GM18517 (cell line): ENCODE measurements at regions not wholly inside any gene's neighbourhood (a gene's known extent, or its start where the extent isn't known, plus 50 kb on each side); places are given as distances from the start of the nearest gene placed in this dataset.

Experiments
- ATAC-seq: cut with Tn5 transposase; IDR thresholded peaks from one replicate; pipeline ENCODE4 v1.9.1; 2021; ENCODE audit warnings: mild to moderate bottlenecking, moderate library complexity; ENCODE audit not compliant: unreplicated experiment

DNA sequence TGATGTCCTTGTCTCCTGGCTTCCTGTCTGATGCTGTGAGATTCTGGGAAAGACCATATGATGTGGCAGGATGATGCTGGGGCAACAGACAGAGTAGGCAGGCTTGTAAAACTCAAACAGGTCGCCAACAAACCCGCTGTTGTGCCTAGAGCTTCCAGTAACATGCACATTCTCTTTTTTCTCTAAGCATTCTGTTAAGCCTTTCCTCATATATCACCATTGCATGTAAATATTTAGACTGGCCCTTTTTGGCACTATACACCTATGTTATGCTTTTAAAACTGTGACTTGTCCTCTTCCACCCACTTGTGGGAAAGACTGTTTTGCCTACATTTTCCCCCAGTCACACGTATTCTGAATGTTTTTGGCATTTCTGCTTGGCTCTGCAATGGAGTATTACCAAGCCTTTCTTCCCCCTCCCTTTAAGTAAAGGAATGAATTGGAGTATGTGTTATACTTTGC, 250.4 kb upstream of the TANK start:
- ATAC-seq = no peak

DNA sequence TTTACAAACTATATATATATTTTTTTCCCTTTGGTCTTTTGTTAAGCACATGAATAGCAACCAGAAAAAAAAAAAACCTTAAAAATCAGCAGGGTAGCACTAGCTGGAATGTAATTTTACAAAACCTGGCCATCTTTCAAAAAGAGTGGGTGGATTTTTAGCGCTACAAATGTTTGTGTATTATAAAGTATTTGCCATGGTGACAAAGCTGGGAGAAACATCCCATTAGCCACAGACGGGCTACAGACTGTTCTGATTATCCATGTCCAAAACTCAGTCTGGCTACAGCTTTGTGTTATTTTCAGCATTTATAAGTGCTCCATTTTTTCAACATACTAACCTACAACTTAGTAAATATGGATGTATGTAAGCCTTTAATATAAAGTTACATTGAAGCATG, 249.5 kb upstream of the TANK start:
- no peak for ATAC-seq

DNA sequence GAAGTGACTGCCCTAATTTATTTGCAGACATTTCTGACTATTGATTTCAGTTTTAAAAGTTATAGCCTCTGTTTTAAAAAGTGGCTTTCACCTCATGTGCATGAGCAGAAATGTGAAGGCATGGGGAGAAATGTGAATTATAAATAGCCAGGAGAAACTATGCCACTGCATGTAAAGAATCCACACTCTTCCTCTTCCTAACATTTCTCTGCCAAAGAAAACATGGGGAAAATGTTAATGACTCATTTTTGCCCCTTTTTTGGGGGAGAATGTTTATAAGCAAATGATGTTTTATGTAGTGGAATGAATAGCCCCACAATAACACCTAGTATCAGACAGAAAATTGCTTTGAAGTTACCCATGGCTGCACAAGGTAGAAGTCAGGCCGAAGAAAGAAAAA, 249.0 kb upstream of the TANK start:
- ATAC-seq = no peak

DNA sequence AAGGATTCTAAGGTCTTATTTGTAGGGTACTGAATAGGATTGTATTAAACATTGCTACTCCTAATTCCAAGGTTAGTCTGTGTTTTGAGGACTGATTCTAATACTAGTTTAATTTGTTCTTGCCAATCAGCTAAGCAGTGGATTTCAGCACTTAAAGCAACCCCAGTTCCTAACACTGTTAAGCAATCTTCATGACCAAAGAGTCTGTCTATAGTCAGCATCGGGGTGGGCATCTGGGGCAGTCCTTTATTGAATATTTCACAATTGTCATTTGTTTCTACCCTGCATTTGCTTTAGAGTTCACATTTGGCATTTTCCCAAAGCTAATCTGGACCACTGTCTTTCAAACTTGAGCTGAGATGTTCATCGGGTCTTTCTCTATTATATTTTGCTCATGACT, 248.0 kb upstream of the TANK start:
- no peak for ATAC-seq

DNA sequence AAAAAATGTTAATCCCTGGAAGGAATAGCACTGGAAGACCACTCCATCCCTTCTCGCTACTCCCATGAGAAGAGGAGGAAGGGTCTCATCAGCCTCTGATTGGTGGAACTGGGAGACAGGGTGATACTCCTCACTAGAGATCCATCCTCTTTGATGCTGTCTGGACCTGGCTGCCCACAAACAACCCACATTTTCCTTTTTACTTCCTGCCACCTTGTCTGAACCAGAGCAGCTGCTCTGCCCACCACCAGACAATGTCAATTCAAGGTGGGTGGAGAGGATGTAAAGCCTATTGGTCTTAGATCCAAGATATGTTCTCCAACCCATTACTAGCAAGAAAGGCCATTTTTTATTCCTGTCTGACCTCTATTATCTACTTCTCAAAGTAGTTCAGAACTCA, 246.9 kb upstream of the TANK start:
- ATAC-seq = no peak

DNA sequence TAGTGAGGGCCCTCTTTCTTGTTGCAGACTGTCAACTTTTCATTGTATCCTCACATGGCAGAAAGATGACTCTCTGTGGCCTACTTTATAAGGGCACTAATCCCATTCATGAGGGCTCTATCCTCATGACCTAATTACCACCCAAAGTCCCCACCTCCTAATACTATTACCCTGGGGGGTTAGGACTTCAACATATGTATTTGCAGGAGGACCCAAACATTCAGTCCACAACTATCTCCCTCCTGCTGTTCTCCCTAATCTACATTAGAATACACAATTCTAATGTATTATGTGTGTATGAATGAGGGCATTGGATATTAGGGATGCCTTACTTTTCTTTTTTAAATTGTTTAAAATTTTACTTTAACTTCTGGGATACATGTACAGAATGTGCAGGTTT, 246.0 kb upstream of the TANK start:
- ATAC-seq = no peak

DNA sequence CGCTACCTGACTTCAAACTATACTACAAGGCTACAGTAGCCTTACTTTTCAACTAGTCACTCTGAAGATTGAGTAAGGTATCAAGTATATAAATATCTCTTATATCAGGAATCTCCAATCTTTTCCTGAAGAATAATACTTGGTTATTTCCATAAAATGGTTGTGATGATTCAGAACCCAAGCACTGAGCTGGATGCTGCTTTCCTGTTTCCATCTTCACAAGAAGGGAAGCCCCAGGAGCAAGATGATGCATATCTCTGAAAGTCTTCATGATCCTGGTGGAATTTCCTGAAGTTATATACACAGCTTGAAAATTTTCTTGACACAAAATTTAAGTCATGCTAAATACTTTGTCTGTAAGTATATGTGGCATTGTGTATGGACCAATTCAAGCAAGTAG, 243.9 kb upstream of the TANK start:
- no peak for ATAC-seq

DNA sequence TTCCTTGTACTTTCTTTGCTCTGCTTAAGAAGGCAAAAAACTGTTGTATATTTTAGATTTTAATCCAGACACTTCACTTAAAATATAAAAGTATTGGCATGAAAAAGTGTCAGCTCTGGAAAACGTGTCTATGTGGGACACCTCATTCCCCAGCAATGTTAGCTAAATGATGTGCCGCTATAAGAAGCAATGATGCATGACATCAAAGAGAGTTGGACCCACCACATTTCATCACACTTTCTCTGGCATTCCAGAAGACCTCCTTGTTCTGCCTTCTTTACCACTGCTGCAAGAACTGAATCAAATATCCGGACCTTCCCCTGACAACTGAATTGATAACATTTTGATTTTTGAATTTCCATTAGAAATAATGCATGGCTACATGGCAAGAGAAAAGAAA, 242.4 kb upstream of the TANK start:
- ATAC-seq = no peak

DNA sequence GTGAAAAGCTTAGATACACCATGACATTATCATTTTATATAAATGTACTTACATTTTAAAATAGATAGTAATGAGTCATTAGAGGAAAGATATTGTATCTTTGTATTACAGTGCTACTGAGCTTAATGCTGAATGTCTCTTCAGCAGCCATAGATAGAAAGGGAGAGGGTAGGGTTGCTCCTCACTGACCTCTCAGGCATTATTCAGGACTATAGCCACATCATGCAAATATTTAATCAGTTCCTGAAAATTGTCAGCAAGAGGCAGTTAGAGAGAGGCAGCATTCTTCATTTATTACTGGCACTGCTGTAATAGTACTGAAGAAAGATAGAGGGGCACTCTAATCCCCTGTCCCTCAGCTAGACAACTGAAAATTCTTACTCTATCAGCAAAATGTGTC, 242.0 kb upstream of the TANK start:
- ATAC-seq = no peak

DNA sequence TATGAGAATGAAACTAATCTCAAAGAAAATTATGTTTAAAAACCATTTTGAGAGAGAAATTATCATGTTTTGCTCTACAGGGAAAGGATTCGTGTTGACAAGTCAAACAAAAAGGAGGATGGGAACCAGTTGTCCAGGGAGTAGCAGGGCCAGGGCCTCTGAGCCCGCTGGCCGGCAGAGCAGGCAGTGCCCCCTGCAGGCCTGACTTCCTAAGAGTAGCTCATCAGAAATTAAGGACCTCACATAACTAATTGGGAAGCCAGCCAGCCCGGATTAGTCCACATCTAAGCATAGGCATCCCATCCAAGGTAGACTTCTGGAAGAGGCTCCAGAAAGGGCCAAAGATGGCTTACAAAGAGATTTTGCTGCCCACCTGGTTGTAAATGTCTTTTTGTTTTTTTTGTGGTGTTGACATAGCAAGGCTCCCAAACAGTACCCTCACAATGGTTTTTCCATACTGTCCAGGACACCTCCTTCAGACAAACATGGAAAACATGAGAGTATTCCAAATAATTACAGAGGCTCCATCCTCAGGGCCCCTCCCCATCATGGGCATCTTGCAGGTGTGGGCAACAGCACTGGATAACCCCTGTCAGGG, 241.2 kb upstream of the TANK start:
- no peak for ATAC-seq

DNA sequence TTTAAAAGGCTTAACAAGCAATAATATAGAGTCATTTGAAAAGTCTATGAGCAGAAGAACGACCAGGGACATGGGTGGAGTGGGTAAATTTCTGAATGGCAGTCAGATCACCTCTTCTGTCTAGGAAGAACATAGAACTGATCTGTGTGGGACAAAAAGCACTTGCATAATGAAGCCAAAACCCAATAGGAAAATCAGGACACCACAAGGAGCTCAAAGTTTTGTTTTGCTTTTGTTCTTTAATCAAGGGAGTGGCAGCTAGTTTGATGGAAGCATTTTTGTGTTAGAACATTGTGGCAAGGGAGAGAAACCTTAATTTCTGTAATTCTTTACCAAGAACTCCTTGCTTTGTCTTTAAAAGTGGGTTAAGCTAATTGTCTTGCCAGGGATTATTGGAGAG, 240.2 kb upstream of the TANK start:
- no peak for ATAC-seq

DNA sequence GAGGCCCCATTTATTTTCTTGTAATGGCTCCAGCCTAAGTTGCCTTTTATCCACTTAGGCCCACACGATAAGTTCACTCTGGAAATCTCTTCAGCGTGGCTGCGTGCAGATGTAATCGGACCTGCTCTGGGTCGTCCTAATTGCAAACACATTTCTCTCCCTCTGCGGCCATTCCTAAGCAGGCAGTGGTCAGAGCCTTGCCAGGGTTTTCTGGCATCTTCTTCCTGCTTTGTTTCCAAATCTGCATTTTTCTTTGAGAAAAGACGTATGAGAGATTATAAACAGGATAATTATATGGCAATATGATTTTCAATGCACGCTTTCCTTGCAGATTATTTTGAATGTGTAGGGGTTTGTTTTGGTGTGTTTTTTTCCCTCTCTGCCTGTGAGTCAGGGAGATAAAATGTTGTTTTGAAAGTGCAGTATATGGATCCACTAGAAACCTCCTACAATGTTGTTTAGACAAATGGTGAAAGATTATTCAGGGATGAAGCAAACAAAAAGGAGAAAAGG, 239.4 kb upstream of the TANK start:
- no peak for ATAC-seq

DNA sequence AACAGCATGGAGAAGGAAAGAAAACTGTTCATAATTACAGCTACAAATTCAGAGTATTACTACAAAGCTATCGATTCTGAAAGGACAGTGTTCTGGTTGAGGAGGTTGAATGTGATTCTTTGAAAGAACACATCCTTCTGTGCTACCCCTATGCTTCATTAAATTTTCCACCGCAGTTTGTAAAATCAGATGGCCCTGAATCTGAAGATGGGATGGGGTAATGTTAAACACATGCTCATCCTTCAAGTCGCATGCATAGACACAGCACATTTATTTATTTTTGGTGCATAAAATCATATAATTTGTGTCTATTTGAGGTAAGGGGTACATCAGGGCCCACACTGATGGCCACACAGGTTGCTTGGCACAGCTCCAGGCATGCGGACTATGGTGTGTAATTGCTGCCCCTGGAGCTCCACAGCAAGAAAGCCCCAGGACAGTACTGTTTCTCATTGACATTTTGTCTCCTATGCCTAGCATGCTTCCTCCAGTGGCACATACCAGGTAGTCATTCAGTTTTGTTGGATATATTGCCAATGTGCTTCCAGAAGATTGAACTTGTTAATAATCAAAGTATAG, 238.8 kb upstream of the TANK start:
- no peak for ATAC-seq

DNA sequence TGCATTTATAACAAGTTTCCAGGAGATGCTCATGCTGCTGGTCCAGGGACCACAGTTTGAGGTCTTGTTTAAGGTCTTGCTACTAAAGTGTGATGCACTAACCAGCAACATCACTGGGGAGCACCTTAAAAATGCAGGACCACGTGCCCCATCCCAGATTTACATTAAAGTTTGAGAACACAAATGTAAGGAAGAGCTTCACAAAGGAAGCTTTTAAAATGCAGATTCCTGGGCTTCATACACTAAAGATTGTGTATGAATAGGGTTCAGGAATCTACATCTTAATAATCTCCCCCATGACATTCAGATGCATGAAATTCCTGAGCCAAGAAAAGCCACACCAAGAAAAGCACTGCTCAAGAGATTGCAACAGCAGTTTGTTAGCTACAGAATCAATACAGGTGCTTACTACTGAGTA, 235.3 kb upstream of the TANK start:
- ATAC-seq = no peak

DNA sequence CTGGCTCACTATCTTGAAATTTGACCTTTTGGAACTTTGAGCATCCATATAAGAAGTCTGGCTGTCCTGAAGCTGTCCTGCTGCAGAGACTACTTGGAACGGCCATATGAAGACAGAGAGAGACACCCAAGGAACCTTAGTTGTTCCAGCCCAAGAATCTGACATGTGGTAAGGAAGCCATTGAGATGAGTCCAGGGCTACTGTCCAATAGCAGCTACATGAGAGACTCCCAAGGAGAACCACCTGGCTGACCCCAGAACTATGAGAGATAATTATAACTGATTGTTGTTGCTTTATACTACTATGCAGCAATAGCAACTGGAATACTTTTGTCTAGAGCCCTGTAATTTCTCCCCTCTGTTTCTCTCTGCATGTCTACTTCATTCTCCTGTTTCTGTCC, 234.3 kb upstream of the TANK start:
- no peak for ATAC-seq

DNA sequence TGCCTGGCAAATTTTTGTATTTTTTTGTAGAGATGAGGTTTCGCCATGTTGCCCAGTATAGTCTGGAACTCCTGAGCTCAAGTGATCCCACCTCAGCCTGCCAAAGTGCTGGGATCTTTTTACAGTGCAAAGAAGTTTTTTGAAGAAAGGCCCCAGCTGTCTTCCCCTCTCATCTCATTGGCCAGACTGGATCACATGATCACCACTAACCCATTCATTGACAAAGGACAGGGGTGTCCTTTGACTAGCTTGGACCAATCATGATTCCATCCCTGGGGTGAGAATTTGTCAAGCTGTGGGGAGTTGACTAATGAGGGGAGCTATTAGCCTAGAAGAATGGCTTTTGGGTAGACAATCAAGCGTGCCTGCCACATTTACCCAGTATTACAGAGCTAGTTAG, 232.9 kb upstream of the TANK start:
- ATAC-seq = no peak

DNA sequence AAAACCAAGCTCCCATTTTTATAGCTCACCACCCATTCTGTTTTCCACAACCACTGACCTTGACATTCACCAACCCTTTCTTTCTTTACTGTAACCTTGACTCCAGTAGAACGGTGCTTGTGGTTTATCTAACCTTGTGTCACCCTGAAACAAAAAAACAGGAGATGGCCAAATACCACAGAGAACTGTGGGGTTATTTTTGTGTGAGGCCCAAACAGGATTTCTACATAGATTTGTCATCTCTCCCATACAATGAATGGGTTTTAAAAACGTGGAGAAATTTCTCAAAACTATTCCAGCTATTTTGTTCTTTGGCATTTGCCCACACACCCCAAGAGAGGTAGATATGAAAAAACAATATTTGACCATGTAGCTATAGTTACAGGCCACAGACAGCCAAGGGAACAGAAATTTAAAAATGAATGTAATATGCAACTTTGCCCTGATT, 231.3 kb upstream of the TANK start:
- ATAC-seq = no peak

DNA sequence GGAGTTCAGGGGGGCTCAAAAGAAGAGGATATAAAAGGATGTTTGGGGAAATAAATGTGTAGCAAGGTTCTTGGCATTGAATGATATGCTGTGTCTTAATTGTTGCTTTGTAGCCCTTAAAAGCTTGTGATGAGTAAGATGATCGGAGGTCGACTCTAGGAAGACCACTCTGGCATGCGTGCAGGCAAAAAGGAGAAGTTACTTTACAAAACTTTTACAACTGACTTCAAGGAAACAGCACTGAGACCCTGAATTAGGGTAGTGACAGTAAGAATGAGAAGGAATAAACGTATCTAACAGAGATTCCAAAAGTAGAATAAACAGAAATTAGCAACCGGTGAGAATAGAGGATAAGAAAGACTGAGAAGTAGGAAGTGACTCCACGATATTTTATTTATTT, 228.7 kb upstream of the TANK start:
- ATAC-seq = no peak

DNA sequence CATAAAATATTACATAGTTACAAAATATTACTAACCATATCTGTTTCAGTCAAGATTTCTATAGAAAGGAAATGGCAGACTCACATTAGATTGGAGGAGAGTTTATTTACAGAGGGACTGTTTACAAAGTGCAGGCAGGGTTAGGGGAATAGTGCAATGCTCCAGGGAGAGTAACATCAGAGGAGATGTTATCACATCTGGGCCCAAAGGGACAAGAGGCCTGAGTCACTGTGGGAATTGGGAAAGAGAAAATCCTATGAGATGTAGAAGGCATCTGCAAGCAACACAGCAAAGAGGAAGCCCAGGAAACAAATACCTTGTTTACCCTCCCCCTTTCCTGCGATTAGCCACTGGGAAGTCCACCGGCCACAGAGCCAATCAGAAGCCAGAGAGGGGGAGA, 227.3 kb upstream of the TANK start:
- no peak for ATAC-seq

DNA sequence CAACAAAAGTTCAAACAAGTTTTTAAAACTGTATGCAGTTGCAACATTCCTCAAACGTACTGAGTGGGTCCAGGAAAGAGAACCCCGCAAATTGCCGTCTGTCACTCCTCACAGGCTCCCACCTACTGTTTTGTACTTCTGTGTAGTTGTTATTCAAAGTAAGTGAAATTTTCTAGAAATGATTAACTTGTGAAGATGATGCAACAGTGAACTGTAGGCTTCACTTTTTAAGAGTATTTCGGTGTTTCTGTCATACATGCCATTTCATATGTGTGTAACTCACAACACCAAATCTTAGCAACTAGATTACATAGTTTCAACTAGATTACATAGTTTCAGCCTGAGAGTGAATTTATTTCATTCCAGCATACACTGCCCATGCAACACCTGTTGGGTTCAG, 226.0 kb upstream of the TANK start:
- ATAC-seq = no peak

DNA sequence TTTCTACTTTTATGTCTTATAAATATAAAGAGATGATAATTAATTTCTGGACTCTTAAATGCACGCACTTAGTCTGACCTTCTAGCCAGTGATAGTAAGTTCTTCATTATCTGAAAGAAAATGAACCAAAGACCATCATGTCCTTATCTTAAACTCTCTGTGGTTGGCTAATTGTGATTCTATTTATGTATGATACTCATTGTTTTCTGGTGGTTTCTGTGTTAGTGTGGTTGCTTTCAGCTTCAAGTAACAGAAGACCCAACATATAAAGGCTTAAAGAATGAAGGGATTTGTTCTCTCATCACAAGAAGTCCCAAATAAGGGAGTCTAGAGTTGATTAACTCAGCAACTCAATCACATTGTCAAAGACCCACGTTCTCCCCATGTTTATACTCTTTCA, 225.2 kb upstream of the TANK start:
- no peak for ATAC-seq

DNA sequence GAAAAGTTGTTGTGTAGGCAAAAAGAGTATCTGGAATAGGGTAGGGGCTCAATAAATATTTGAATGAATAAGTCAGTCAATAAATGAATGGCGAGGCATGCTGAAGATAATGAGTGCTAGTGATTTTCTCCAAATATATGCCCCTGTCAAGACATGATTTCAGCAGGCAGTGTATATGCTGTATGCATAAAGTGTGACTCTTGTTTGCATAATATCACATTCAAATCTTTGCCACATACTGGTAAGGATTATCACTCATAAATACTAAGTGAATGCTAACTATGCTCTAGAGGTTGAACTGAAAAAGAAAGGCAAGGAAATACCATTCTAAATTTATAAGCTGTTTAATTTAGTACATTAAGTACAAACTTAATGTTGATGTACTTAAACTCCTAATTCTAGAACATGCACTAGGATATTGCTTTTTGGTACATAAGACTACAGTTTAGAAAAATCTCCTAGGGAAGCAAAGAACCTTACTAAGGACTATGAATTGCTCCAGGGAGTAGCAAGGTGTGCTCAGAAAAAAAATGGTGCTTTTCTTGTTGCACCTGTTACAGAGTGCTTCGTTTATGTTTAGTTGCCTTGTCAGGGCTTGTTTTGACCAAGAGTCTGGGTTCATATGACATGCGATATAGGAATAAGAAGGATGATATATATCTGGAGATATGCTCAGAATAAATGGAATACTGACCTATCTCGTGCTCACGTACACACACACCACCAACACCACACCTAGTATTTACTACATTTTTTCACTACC, 224.0 kb upstream of the TANK start:
- no peak for ATAC-seq
